ENCODE measurements at regions not wholly inside any gene's neighbourhood (a gene's known extent, or its start where the extent isn't known, plus 50 kb on each side); places are given as distances from the start of the nearest gene placed in this dataset.

DNA sequence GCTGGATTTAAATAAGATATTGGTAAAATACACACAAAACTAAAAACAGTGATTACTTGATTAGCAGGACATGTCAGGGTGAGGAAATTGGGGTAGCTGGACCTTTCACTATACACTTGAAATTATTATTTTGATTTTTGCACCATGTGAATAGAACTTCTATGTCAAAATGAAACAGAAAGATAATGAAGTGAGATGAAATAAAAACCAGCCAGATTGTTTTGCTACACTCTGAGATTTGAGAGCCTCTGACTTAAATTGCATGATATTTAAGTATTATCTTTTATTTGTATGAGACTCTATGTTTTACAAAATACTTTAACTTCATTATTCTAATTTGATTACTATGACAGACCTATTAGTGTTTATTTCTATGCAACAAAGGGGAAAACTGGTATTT, 819.6 kb upstream of the ATXN8OS start:
- Histone ChIP-seq H3K36me3 (ENCODE audit: control insufficient read depth, insufficient read depth, low read length) (no peaks in the 10 kb centered on the region), H3K4me1 (no peaks in the 10 kb centered on the region), H3K9me3 (no peaks in the 10 kb centered on the region), H3K27me3 (replicated peaks; ENCODE audit: control insufficient read depth, insufficient read depth, low read length) (no peaks in the 10 kb centered on the region), H3K4me3 (ENCODE audit: low read depth, low read length) (no peak overlapping the region)
- H3K36me3 Mint-ChIP-seq (ENCODE audit: insufficient read depth, unreplicated experiment), result no peaks in the 10 kb centered on the region
- BruUV-seq (replicated peaks), result no TSS peak
- ChIA-PET CTCF (no interaction called here), POLR2A (no interaction called here)
- H3K27me3 Mint-ChIP-seq (ENCODE audit: insufficient read depth, unreplicated experiment), result no peaks in the 10 kb centered on the region
- no peak for TF ChIP-seq CTCF (IDR thresholded peaks at IDR 0.05; ENCODE audit: insufficient read depth in 1 of 2, low read depth in 1 of 2, low read length in 1 of 2, severe bottlenecking in 1 of 2, unreplicated experiment in 1 of 2)
- H3K27ac Mint-ChIP-seq (ENCODE audit: unreplicated experiment), result no peak overlapping the region
- intact Hi-C loops (cut with micrococcal nuclease; ENCODE audit: unreplicated experiment), result no loop called here
- no peaks in the 10 kb centered on the region for H3K9me3 Mint-ChIP-seq (ENCODE audit: unreplicated experiment)
- no peaks in the 10 kb centered on the region for H3K4me1 Mint-ChIP-seq (ENCODE audit: low read depth, unreplicated experiment)
- DNase-seq, result no peak
- H3K4me3 Mint-ChIP-seq (ENCODE audit: unreplicated experiment), result no peak overlapping the region

DNA sequence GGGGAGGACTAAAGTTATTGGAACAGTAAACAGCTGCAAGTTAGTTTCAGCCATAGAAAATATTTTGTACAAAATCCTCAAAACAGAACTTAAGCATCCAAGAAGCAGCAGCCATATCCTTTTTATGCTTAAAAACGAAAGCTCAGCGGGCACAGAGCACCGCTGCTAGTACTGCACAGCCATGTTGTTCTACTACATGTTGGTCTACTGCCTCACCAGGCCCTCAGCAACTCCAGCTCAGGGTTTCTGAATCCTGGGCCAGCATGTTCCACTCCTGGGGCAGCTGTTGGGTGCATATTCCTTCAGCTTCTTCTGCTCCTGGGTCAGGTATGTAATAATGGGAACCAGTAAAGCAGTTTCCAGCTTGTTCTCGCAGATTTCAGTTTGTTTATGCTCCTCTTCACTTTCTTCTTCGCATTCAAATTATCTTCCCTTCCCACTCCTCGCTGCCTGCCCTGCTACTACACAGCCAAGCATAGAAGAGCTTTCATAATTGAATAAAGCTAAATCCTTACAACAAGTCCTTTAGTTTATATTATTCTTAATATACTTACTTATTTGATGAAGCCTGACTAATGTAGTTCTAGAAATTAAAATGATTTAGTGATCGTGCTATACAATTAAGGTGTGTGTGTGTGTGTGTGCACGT, 820.5 kb upstream of the ATXN8OS start:
- H3K36me3 ChIP-seq (ENCODE audit: control insufficient read depth, insufficient read depth, low read length), result no peaks in the 10 kb centered on the region
- no peaks in the 10 kb centered on the region for H3K27me3 ChIP-seq (replicated peaks; ENCODE audit: control insufficient read depth, insufficient read depth, low read length)
- ChIA-PET POLR2A (no interaction called here), CTCF (no interaction called here)
- no peak for TF ChIP-seq CTCF (IDR thresholded peaks at IDR 0.05; ENCODE audit: insufficient read depth in 1 of 2, low read depth in 1 of 2, low read length in 1 of 2, severe bottlenecking in 1 of 2, unreplicated experiment in 1 of 2)
- Mint-ChIP-seq H3K36me3 (ENCODE audit: insufficient read depth, unreplicated experiment) (no peaks in the 10 kb centered on the region), H3K9me3 (ENCODE audit: unreplicated experiment) (no peaks in the 10 kb centered on the region), H3K27ac (ENCODE audit: unreplicated experiment) (no peak overlapping the region), H3K27me3 (ENCODE audit: insufficient read depth, unreplicated experiment) (no peaks in the 10 kb centered on the region), H3K4me1 (ENCODE audit: low read depth, unreplicated experiment) (no peaks in the 10 kb centered on the region), H3K4me3 (ENCODE audit: unreplicated experiment) (no peak overlapping the region)
- no peaks in the 10 kb centered on the region for H3K9me3 ChIP-seq
- DNase-seq, result no peak
- no peak overlapping the region for H3K4me3 ChIP-seq (ENCODE audit: low read depth, low read length)
- no peaks in the 10 kb centered on the region for H3K4me1 ChIP-seq
- BruUV-seq (replicated peaks), result no TSS peak
- intact Hi-C loops (cut with micrococcal nuclease; ENCODE audit: unreplicated experiment), result no loop called here

GRCh38 chr13:69283837-69284236, 823.8 kb upstream of the ATXN8OS start:
- intact Hi-C loops (cut with micrococcal nuclease; ENCODE audit: unreplicated experiment), result no loop called here
- Mint-ChIP-seq H3K27me3 (ENCODE audit: insufficient read depth, unreplicated experiment) (no peaks in the 10 kb centered on the region), H3K36me3 (ENCODE audit: insufficient read depth, unreplicated experiment) (no peaks in the 10 kb centered on the region), H3K4me1 (ENCODE audit: low read depth, unreplicated experiment) (no peaks in the 10 kb centered on the region), H3K9me3 (ENCODE audit: unreplicated experiment) (no peaks in the 10 kb centered on the region), H3K27ac (ENCODE audit: unreplicated experiment) (no peak overlapping the region), H3K4me3 (ENCODE audit: unreplicated experiment) (no peak overlapping the region)
- ChIA-PET CTCF (no interaction called here), POLR2A (no interaction called here)
- Histone ChIP-seq H3K4me1 (no peaks in the 10 kb centered on the region), H3K36me3 (ENCODE audit: control insufficient read depth, insufficient read depth, low read length) (no peaks in the 10 kb centered on the region), H3K27me3 (replicated peaks; ENCODE audit: control insufficient read depth, insufficient read depth, low read length) (no peaks in the 10 kb centered on the region), H3K4me3 (ENCODE audit: low read depth, low read length) (no peak overlapping the region), H3K9me3 (no peaks in the 10 kb centered on the region)
- TF ChIP-seq CTCF (IDR thresholded peaks at IDR 0.05; ENCODE audit: insufficient read depth in 1 of 2, low read depth in 1 of 2, low read length in 1 of 2, severe bottlenecking in 1 of 2, unreplicated experiment in 1 of 2), result no peak
- no TSS peak for BruUV-seq (replicated peaks)
- DNase-seq, result no peak

Measured in Caco-2 (cell line).